ENCODE measurements at regions not wholly inside any gene's neighbourhood (a gene's known extent, or its start where the extent isn't known, plus 50 kb on each side); places are given as distances from the start of the nearest gene placed in this dataset.
"Not testable (repeated sequence)": the region's sequence is repeated elsewhere in the genome, so short reads cannot be mapped to it uniquely, and the experiment has no call there.

GRCh38 chr3:26236531-26236930, 386.0 kb upstream of the LRRC3B start:
- Histone ChIP-seq H3K4me3 (no peak overlapping the region), H3K36me3 (ENCODE audit: low read depth, missing control alignments) (no peaks in the 10 kb centered on the region), H3K9me3 (no peaks in the 10 kb centered on the region), H3K27ac (no peak overlapping the region), H3K4me1 (no peaks in the 10 kb centered on the region), H3K27me3 (no peaks in the 10 kb centered on the region)
- WGBS, 2 donors, result 60 to 64% methylated on average over 2 of the region's 2 CpGs
- no peak for DNase-seq
- intact Hi-C loops (cut with DNase I; ENCODE audit: low total_unique reads), result no loop called here
- TF ChIP-seq CTCF (IDR thresholded peaks at IDR 0.05) (no peak), POLR2A (IDR thresholded peaks at IDR 0.05) (no peak)

DNA sequence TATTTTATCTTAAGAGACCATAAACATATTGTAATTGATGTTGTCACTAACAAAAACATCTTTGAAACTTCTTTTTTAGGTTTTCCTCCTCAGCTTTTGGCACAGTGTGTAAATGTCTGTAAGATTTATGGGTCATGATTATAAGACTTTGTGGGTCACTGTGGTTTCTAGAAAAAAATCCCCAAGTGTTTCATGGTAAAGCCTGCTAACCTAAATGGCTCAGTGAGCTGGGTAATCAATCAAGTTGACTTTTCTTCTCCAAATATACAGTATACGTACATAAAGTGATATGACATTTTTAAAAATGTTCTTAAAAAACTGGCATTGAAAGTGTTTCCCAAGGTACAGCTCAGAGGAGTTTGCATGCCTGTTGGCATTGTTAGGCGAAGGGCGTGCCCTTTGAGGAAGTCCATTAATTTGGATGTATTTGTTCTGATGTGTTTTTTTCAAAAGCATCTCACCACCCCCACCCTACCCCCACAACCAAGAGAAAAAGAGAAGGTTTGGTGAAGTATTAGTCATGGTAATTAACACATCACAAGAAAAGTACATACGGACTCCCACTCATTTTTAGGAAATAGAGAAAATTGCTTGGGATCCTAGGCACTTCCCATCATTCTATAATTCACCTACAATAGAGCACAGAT, 385.4 kb upstream of the LRRC3B start:
- no peaks in the 10 kb centered on the region for H3K4me1 ChIP-seq
- H3K9me3 ChIP-seq, result no peaks in the 10 kb centered on the region
- no peak for TF ChIP-seq POLR2A (IDR thresholded peaks at IDR 0.05)
- TF ChIP-seq CTCF (IDR thresholded peaks at IDR 0.05), result no peak
- no peak for DNase-seq
- H3K27me3 ChIP-seq, result no peaks in the 10 kb centered on the region
- no peaks in the 10 kb centered on the region for H3K36me3 ChIP-seq (ENCODE audit: low read depth, missing control alignments)
- no peak overlapping the region for H3K4me3 ChIP-seq
- intact Hi-C loops (cut with DNase I; ENCODE audit: low total_unique reads), result no loop called here
- 57 to 60% methylated on average over 4 of the region's 4 CpGs for WGBS, 2 donors
- H3K27ac ChIP-seq, result no peak overlapping the region

DNA sequence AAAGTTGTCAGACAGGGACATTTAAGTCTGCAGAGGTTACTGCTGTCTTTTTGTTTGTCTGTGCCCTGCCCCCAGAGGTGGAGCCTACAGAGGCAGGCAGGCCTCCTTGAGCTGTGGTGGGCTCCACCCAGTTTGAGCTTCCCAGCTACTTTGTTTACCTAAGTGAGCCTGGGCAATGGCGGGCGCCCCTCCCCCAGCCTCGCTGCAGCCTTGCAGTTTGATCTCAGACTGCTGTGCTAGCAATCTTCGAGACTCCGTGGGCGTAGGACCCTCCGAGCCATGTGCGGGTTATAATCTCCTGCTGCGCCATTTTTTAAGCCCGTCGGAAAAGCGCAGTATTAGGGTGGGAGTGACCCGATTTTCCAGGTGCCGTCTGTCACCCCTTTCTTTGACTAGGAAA, 378.0 kb upstream of the LRRC3B start:
- H3K36me3 ChIP-seq (ENCODE audit: low read depth, missing control alignments); intact Hi-C loops (cut with DNase I; ENCODE audit: low total_unique reads); DNase-seq; H3K4me1 ChIP-seq; H3K27me3 ChIP-seq; H3K9me3 ChIP-seq; H3K27ac ChIP-seq; H3K4me3 ChIP-seq: not testable (repeated sequence)
- WGBS, 2 donors, result 83 to 87% methylated on average over 8 to 14 of the region's 14 CpGs

GRCh38 chr3:26245236-26245635, 377.3 kb upstream of the LRRC3B start:
- intact Hi-C loops (cut with DNase I; ENCODE audit: low total_unique reads), result no loop called here
- no peak overlapping the region for H3K27ac ChIP-seq
- no peak for DNase-seq
- no peak overlapping the region for H3K4me3 ChIP-seq
- no peaks in the 10 kb centered on the region for H3K36me3 ChIP-seq (ENCODE audit: low read depth, missing control alignments)
- H3K4me1 ChIP-seq, result no peaks in the 10 kb centered on the region
- TF ChIP-seq POLR2A (IDR thresholded peaks at IDR 0.05) (no peak), CTCF (IDR thresholded peaks at IDR 0.05) (no peak)
- H3K27me3 ChIP-seq, result no peaks in the 10 kb centered on the region
- H3K9me3 ChIP-seq, result no peaks in the 10 kb centered on the region

DNA sequence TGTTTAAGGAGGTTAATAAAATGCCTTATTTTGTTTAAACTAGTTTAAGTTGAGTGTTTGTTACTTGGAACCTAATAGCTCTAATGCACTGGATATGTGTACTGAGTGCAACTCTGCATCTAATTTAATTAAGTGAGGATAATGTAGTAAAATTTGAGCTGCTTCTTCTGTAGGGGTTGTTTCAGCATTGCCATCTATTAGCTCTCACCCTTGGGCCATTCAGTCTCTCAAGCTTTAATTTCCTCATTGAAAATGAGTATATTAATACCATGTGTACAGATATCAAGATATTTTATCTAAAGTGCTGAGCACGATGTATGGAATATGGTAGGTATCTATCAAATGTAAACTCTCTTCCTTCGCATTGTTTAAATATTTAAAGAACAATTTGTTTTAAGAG, 375.7 kb upstream of the LRRC3B start:
- 87 to 91% methylated on average over 2 of the region's 2 CpGs for WGBS, 2 donors

More for the DNA sequence above, 375.7 kb upstream of the LRRC3B start:
- intact Hi-C loops (cut with DNase I; ENCODE audit: low total_unique reads), result no loop called here
- no peaks in the 10 kb centered on the region for H3K36me3 ChIP-seq (ENCODE audit: low read depth, missing control alignments)
- no peaks in the 10 kb centered on the region for H3K9me3 ChIP-seq
- no peak overlapping the region for H3K27ac ChIP-seq
- TF ChIP-seq POLR2A (IDR thresholded peaks at IDR 0.05) (no peak), CTCF (IDR thresholded peaks at IDR 0.05) (no peak)
- no peaks in the 10 kb centered on the region for H3K27me3 ChIP-seq
- DNase-seq, result no peak
- no peaks in the 10 kb centered on the region for H3K4me1 ChIP-seq
- no peak overlapping the region for H3K4me3 ChIP-seq

All from testis (tissue), 2 donors.